Uterus (tissue), 2 donors: ENCODE measurements at regions not wholly inside any gene's neighbourhood (a gene's known extent, or its start where the extent isn't known, plus 50 kb on each side); places are given as distances from the start of the nearest gene placed in this dataset.

ENCODE experiments used
- POLR2A ChIP-seq, 2 donors: fragments of 450-650 bp; IDR thresholded peaks; one replicate each; pipeline ENCODE4 v1.6.1; 2016; ENCODE audit warnings: antibody characterized with exemption in 2 of 2, mild to moderate bottlenecking in 1 of 2, moderate library complexity in 1 of 2
- TF ChIP-seq, protein P1 (sequence below), 4 experiments: fragments of 200-600 bp in 2 of 4; fragments of 450-650 bp in 2 of 4; sonication (generic) in 2 of 4; IDR thresholded peaks; one replicate each; pipeline ENCODE4 v1.5.1; 2016 to 2019; ENCODE audit warnings: antibody characterized with exemption in 4 of 4, mild to moderate bottlenecking in 2 of 4, moderate library complexity in 1 of 4

- TF ChIP-seq, protein P1, sequence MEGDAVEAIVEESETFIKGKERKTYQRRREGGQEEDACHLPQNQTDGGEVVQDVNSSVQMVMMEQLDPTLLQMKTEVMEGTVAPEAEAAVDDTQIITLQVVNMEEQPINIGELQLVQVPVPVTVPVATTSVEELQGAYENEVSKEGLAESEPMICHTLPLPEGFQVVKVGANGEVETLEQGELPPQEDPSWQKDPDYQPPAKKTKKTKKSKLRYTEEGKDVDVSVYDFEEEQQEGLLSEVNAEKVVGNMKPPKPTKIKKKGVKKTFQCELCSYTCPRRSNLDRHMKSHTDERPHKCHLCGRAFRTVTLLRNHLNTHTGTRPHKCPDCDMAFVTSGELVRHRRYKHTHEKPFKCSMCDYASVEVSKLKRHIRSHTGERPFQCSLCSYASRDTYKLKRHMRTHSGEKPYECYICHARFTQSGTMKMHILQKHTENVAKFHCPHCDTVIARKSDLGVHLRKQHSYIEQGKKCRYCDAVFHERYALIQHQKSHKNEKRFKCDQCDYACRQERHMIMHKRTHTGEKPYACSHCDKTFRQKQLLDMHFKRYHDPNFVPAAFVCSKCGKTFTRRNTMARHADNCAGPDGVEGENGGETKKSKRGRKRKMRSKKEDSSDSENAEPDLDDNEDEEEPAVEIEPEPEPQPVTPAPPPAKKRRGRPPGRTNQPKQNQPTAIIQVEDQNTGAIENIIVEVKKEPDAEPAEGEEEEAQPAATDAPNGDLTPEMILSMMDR (IDR thresholded peaks at IDR 0.05), result no peak
- no peak for TF ChIP-seq POLR2A (IDR thresholded peaks at IDR 0.05)
Measured at GRCh38 chr15:98051734-98052133, 91.2 kb downstream of the ARRDC4 start.
